Left forelimb (tissue), 1 donor: ENCODE measurements at regions not wholly inside any gene's neighbourhood (a gene's known extent, or its start where the extent isn't known, plus 50 kb on each side); places are given as distances from the start of the nearest gene placed in this dataset.
"Not testable (repeated sequence)": the region's sequence is repeated elsewhere in the genome, so short reads cannot be mapped to it uniquely, and the experiment has no call there.

Experiments
- DNase-seq: peaks from one replicate; pipeline ENCODE4 v3.0.0-alpha.2; 2018; ENCODE audit warnings: low spot score

- no peak for DNase-seq
Measured at GRCh38 chr20:43364001-43364400, 93.7 kb upstream of the SRSF6 start.

GRCh38 chr20:43363506-43363905 is 94.2 kb upstream of the SRSF6 start:
- no peak for DNase-seq

GRCh38 chr20:43361526-43361925 is 96.2 kb upstream of the SRSF6 start:
- DNase-seq, result no peak

GRCh38 chr20:43360016-43360415 is 97.7 kb upstream of the SRSF6 start:
- DNase-seq, result no peak

- DNase-seq, result no peak
Measured at GRCh38 chr20:43358811-43359210, 98.9 kb upstream of the SRSF6 start.

GRCh38 chr20:43357352-43357751 is 100.3 kb upstream of the SRSF6 start:
- no peak for DNase-seq

GRCh38 chr20:43355610-43356009 is 102.1 kb upstream of the SRSF6 start:
- no peak for DNase-seq

- no peak for DNase-seq
Measured at GRCh38 chr20:43352996-43353395, 104.7 kb upstream of the SRSF6 start.

- DNase-seq, result not testable (repeated sequence)
Measured at GRCh38 chr20:43350694-43351093, 107.0 kb upstream of the SRSF6 start.

- DNase-seq, result no peak
Measured at GRCh38 chr20:43349841-43350240, 107.9 kb upstream of the SRSF6 start.

- DNase-seq, result not testable (repeated sequence)
Measured at GRCh38 chr20:43347839-43348238, 109.9 kb upstream of the SRSF6 start.

- DNase-seq, result no peak
Measured at GRCh38 chr20:43345676-43346075, 112.0 kb upstream of the SRSF6 start.

GRCh38 chr20:43341511-43341910 is 116.2 kb upstream of the SRSF6 start:
- DNase-seq, result no peak

GRCh38 chr20:43337036-43337435 is 120.7 kb upstream of the SRSF6 start:
- no peak for DNase-seq

GRCh38 chr20:43334080-43334479 is 123.6 kb upstream of the SRSF6 start:
- no peak for DNase-seq

- no peak for DNase-seq
Measured at GRCh38 chr20:43331906-43332305, 125.8 kb upstream of the SRSF6 start.

- no peak for DNase-seq
Measured at GRCh38 chr20:43328697-43329096, 129.0 kb upstream of the SRSF6 start.

GRCh38 chr20:43327234-43327633 is 130.5 kb upstream of the SRSF6 start:
- DNase-seq, result not testable (repeated sequence)

- DNase-seq, result no peak
Measured at GRCh38 chr20:43325926-43326325, 131.8 kb upstream of the SRSF6 start.

GRCh38 chr20:43323592-43323991 is 133.9 kb upstream of the PTPRT start:
- DNase-seq, result no peak

GRCh38 chr20:43322851-43323250 is 133.1 kb upstream of the PTPRT start:
- no peak for DNase-seq

GRCh38 chr20:43320536-43320935 is 130.8 kb upstream of the PTPRT start:
- DNase-seq, result no peak

GRCh38 chr20:43318755-43319297 is 129.1 kb upstream of the PTPRT start:
- DNase-seq, result no peak

- DNase-seq, result no peak
Measured at GRCh38 chr20:43316271-43316670, 126.6 kb upstream of the PTPRT start.

GRCh38 chr20:43309266-43309665 is 119.6 kb upstream of the PTPRT start:
- no peak for DNase-seq
